Anterior cingulate cortex (tissue), 58 donors: ENCODE measurements at regions not wholly inside any gene's neighbourhood (a gene's known extent, or its start where the extent isn't known, plus 50 kb on each side); places are given as distances from the start of the nearest gene placed in this dataset.
"Not testable (repeated sequence)": the region's sequence is repeated elsewhere in the genome, so short reads cannot be mapped to it uniquely, and the experiment has no call there.

Experiments used
- DNase-seq, 58 donors: peaks; one replicate each; lab custom pipeline; 2025; lab: John Stamatoyannopoulos, UW

- DNase-seq: peak in 30 of 58 donors; percentile 1 to 62 (median 16)
Measured at GRCh38 chr1:96508233-96508632, 213.4 kb upstream of the PTBP2 start.

GRCh38 chr1:96509339-96509738 lies 212.2 kb upstream of the PTBP2 start:
- no peak for DNase-seq

DNA sequence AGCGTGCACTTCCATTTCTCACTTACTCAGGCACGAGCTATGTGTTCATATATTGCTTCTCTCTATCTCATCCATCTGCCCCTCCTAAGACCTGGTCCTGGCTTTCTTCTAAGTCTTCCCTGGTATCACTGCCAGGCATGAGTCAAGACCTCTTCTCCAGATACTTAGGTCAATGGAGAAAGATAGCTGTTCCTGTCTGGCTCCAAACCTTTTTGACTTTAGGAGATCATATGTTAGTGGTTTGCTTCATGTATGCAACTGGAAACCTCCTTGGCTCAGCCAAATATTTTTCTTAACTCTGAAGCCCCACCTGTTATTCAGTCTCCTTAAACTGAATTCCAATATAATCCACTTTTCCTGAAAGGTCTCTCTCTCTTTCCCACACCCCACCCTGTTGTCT lies 211.6 kb upstream of the PTBP2 start:
- DNase-seq: no peak

- DNase-seq: no peak
Measured at GRCh38 chr1:96510391-96510790, 211.2 kb upstream of the PTBP2 start.

DNA sequence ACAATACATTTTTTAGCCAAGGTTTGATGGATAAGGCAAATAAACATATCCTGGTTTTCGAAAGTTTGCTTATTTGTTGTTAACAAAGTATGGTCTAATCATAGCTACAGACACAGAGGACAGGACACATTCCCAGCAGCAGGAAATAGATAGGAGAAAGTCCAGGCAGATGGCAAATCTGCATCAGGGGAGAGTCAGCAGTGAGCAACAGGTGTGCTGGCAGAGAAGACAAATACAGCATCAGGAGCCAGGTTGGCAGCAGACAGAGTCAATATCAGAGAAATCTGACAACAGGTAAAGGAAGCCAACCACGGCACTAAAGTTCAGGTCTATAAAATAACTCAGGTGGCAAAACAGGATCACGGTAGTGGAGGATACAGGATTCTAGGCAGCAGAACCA lies 210.7 kb upstream of the PTBP2 start:
- DNase-seq: no peak

DNA sequence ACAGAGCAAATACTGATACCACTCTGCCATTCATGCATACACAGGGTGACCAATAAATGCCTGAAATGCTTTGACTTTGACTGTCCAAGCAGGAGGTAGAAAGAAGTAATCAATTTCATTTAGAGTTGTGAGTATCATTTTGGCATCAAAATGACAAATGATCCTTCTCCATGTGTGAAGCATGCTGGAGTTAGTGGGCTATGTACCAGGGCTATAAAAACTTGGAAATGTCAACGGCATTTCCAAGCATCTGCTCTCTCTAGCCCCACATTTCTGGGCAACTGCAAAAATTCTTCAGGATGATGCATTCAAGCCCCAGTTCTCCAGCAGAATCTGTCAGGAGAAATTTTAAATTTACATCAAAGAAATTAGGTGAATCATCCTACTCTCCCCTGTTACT lies 208.4 kb upstream of the PTBP2 start:
- no peak for DNase-seq

DNA sequence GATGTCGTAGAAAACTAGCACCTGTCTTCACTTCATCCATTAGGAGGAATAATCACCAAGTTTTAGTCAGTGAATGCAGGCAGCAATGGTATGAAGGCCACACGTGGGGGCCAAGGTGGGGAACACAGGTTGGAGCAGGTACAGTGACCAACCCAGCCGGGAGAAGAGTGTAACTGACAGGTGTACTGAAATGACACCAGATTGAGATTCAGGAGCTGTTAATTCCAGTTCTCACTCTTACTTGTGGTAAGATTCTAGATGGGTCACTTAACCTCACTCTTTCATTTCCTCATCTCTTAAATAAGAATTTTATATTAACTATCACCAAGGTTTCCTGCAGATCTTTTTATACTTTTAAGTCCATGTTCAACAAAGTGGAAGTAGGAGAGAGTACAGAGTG lies 206.2 kb upstream of the PTBP2 start:
- DNase-seq: no peak

DNA sequence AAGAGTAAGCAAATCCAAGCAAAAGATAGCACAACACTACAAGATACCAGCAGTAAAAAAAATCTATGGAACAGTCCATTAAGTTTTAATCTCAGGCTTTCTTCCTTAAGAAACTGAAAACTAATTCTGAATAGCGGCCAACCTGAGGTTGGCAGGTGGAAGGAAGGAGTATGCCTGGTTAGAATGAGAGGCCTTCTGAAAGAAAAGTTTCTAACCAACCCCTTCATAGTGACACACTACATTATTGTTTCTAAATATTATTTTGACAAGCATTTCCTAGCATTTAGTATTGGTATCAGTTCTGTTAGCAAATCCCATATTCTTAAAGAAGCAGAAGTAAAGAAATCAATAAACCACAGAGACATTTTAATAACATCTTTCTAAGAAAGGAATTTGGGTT lies 205.7 kb upstream of the PTBP2 start:
- DNase-seq: no peak

DNA sequence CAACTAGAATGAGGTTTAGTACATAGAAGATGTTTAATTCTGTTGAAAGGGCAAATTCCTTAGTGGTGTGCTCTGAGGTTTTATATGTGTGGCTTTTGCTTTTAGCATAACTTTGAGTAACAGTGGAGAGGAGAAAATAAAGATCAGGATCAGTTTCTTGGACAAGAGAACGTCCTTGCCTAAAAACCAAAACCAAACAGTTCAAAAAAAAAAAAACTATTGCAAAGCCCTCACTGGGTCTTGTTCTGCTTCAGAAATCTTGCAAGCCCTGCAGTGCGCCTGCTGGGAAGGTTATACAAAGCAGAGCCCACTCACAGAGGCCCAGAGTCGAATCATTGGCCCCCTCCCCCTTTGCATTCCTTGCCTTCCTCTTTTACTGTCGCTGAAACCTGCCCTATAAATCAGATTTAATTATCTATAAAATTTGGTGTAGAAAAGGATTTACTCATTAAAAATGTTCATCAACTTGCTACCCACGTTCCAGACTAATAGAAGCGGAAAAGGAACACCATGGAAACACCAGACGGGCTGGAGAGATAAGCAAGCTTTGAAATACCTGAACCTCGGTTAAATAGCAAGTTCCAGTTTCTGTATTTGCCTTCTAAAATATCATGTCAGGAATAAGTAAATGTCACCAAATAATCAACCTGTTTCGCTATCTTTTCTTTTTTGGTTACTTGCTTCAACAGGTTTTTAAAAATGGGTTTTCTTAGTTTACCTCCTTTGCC lies 201.6 kb upstream of the PTBP2 start:
- DNase-seq: peak in 2 of 58 donors; percentile 2 to 12

DNA sequence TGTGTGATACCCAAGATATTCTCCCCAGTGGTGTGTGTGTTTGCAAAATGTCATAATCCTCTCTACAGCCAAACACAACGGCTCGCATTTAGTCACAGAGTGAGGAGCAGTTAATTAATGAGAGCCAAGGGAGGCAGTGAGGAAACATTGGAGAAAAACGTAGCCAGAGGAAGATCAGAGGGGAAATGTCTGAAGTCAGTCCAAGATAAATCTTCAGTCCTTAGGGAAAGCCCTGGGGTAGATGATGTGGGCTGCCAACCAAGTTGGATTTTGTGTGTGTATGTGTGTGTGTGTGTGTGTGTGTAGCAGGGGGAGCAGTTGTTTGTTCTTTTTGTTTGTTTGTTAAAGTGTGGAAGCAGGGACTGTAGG lies 201.0 kb upstream of the PTBP2 start:
- DNase-seq: peak in 3 of 58 donors; percentile 9 to 10 (median 10)

GRCh38 chr1:96521010-96521409 lies 200.6 kb upstream of the PTBP2 start:
- DNase-seq: peak in 16 of 58 donors; percentile 2 to 39 (median 15)

DNA sequence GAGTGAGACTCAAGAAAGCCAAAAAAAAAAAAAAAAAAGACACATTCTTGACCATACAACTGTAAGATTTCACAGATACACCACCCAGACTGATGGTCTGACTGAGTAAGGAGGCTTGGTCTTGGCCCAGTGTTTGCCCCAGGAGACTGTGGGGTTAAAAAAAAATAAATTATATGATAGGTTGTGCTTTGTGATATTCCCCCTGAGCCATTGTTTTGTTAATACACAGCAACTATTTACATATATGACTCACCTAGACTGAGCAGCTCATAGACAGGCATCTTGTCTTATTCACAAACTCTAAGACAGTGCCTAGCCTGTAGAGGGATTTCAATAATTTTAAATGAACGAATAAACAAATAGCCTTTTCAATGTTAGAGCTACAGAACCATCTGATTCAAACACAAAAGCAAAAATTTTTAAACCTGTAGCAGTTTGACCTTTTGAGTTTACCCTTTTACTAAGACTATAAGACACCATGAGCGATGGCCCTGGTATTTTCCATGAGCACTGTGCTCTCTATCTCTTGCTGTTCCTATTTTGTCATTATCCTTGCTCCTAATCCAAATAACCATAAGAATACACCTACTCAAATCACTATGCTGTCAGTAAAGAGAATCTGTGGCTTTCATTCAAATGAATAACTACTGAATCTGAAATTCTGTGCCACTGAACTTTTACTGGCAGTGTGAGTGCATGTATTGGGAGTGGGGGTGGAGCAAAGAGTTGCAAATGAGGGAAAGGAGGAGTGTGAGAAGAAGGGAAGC lies 199.4 kb upstream of the PTBP2 start:
- peak in 1 of 58 donors; percentile 7 for DNase-seq

- DNase-seq: no peak
Measured at GRCh38 chr1:96522927-96523326, 198.7 kb upstream of the PTBP2 start.

GRCh38 chr1:96524100-96524499 lies 197.5 kb upstream of the PTBP2 start:
- DNase-seq: peak in 3 of 58 donors; percentile 2 to 10 (median 10)

- no peak for DNase-seq
Measured at GRCh38 chr1:96525657-96526557, 195.7 kb upstream of the PTBP2 start.

- DNase-seq: not testable (repeated sequence)
Measured at GRCh38 chr1:96528672-96529071, 192.9 kb upstream of the PTBP2 start.

GRCh38 chr1:96533820-96534219 lies 187.8 kb upstream of the PTBP2 start:
- DNase-seq: no peak

DNA sequence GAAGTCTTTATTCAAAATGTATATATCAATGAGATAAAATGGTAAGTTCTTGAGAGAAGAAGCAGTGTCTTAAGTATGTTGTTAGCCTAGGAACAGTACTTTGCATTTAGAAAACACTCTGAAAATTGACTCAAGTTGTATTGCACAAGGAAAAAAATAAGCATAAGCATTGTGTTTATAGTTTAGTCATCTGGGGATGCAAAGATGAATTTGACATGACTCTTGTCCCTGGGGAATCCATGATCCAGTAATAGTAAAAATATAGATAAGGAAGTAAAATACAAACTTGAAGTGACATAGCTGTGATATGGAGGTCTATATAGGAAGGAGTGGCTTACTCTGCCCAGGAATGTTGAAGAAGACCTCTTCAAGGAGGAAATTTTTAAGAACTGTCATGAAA lies 185.0 kb upstream of the PTBP2 start:
- DNase-seq: no peak

DNA sequence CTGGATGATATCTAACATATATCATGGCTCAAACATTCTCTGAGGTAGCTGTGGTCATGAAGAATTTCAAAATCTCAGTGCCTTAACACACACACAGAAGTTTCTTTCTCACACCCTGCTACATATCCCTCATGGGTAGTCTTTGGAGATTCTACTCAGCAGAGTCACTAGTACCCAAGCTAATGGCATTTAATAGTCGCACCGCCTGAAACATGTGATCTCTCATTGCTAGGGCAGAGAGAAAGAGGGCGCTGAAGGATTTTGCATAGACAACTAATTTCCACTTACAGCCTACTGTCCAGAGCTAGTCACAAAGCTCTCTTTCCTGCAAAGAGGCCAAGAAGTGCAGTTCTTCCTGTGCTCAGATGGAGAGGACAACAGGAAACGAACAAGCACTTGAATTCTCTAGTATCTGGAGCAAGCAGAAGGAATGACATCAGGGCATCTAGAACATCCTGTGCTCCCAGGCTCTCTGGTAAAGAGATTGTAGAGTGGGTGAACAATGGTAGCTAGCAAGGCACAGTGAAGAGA lies 183.4 kb upstream of the PTBP2 start:
- peak in 26 of 58 donors; percentile 4 to 76 (median 17) for DNase-seq

GRCh38 chr1:96538883-96539282 lies 182.7 kb upstream of the PTBP2 start:
- peak in 5 of 58 donors; percentile 3 to 35 (median 8) for DNase-seq

DNA sequence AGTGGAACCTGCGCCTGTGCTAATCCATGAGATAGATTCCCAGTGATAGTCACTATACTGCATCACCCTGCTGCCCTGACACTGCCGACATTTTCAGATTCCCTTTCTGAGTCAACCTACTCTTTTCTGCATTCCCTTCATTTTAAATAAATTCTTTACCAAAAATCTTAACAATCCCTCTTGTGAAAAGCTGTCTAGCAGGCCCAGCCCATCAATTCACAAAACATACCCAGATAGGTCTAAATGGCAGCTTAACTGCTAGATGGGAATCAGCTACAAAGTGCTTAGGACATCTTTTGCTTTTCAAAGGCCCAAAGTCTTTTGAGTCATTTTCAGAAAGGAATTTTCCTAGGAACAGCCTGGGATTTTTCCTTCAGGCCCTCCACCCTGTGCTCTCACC lies 180.1 kb upstream of the PTBP2 start:
- no peak for DNase-seq
